Muscle of back (tissue), 3 donors: ENCODE measurements at regions not wholly inside any gene's neighbourhood (a gene's known extent, or its start where the extent isn't known, plus 50 kb on each side); places are given as distances from the start of the nearest gene placed in this dataset.
A peak's percentile ranks its signal among the peaks of the same experiment; 100 is the strongest.
"Not testable (repeated sequence)": the region's sequence is repeated elsewhere in the genome, so short reads cannot be mapped to it uniquely, and the experiment has no call there.

Experiments
- DNase-seq, 3 donors: peaks; one replicate each; pipeline versions ENCODE4 v3.0.0 to v3.0.0-alpha.2; 2013

DNA sequence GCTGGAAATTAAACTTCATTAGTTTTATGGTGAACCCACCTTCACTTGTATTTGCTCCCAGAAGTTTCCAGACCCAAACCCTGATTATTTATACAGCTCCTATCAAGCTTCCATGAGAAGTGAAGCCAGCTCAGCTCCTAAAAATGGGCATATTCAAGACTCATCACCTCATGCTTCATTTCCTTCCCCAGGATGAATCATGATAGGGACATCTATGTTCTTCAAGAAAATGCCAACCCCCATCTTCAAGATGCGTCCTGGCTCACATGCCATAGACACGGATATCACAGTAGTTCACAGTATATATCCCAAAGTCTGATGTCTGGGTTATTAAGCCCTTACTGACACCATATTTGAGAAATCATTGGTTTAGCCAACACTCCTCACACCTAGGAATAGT lies 217.6 kb downstream of the NPR3 start:
- DNase-seq = peak in 1 of 3 donors; percentile 46

- DNase-seq = not testable (repeated sequence)
These were observed 220.3 kb downstream of the NPR3 start for GRCh38 chr5:32931438-32931837.

DNA sequence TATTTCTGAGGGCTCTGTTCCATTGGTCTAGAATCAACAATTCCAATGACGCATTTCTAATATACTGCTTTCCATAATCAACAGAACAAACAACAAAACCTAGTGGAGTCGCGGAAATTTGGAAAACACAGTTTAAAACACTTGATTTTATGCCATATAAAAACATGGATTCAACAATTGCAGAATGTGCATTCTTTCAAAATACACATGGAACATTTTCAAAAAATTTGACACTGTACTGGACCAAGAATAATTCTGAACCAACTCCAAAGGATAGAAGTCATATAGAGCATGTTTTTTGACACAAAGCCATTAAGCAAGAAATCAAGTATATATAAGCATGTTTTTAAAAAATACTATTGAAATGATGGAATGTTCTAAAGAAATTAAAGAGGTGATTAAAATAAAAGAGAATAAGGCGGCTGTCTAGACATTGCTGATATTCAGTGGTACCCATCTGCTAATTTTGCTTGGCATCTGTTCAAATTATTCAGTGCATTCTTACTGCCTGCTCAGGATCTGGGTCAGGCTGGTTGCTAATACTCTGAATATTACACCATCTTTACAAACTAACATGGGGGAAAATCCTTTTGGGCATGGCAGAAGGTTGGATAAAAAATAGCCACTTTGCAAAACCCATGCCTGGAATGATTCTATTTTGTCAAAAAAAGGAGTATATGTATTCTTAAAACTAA lies 221.3 kb downstream of the NPR3 start:
- DNase-seq = peak in 2 of 3 donors; percentile 9 to 52

DNA sequence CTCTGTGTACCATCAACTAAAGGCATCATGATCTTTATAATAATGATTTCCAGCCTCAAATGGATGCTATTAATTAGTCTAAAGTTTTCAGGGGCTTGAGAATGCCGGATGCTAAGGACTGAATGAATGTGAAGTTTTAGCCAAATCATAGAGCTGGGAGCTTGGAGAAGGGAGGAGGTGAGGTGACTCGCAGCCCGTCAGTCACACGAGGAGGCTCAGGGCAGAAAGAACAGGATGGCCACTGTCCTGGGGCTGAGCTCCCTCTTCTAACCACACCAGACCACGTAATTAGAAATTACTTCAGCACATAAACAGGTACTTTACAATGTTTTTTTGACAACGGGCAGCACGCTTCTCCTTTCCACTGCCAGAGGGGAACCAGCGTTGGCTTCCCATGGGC lies 222.6 kb downstream of the NPR3 start:
- no peak for DNase-seq

DNA sequence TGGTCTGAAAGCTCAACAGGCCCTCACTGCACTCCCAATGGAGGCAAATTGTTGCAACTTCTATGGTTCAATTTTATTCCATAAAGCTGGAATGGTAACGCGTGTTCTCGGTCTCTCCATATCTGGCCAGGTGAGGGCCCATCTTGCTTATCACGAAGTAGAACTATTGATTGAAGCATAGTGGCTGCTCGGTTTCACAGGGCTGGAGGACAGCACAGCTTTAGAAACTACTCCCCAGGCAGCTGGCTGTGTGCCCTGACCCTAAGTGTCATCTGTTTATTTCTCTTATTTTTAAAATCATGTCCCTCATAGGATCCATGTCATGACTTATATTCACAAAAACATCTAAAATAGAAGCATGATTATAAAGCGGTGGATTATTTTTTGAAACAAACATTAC lies 223.4 kb downstream of the NPR3 start:
- DNase-seq = no peak

GRCh38 chr5:32935283-32935682 lies 224.2 kb downstream of the NPR3 start:
- no peak for DNase-seq

DNA sequence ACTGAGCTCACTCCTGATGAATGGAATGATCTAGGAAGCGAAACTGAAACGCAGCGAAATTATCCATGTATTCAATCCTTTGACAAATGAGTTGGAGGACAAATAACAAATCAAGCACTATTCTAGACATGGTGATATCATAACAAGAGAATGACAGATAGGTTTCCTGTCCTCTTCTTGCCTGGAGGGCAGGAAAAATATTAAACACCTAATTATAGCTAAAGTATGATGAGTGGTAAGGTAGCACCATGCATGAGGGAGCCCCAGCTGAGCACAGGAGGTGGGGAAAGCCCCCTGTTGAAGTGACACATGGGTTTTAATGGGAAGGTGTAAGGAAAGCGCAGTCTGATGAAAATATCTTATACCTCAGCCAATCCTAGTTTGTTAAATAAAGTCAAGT lies 225.2 kb downstream of the NPR3 start:
- DNase-seq = no peak

GRCh38 chr5:32942225-32942989 lies 231.3 kb downstream of the NPR3 start:
- DNase-seq = no peak

GRCh38 chr5:32949286-32949970 lies 238.3 kb downstream of the NPR3 start:
- no peak for DNase-seq

DNA sequence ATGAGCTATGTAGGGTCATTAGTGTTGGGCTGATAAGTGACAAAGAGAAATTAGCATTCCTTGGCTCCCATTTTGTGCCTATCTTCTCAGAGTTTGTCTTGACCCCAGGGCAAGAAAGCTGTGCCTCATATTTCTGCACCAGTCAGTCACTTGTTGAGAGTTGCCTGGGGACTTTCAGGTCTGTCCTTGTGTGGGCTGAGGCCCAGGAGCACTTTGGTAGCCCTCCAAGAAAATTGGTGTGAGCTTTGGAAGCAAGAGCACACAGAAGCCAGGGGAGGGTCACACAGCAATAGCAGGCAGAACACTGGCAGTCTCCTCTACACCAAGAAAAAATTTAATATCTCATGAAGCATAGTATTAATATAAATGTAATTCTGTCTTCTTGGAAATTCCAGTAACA lies 239.9 kb downstream of the NPR3 start:
- DNase-seq = no peak

DNA sequence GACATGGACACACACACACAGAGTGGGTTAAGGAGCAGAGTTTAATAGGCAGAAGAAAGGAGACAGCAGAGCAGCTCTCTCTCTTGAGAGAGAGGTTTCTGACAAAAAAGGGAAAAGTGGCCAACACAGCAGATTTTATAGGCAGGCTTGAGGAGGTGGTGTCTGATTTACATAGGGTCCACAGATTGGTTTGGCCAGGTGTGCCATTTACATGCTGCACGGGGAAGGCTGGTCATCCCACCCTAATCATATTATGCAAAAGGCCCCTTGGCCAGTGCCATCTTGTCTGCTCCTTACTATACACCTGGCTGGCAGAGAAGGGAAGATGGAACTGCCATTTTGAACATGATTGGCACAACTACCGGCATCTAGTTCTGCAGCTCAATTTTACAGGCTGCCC lies 240.8 kb downstream of the NPR3 start:
- no peak for DNase-seq

- not testable (repeated sequence) for DNase-seq
These were observed 241.3 kb downstream of the NPR3 start for GRCh38 chr5:32952421-32952820.

GRCh38 chr5:32953694-32954093 lies 242.6 kb downstream of the NPR3 start:
- DNase-seq = no peak

GRCh38 chr5:32955814-32956213 lies 244.7 kb downstream of the NPR3 start:
- DNase-seq = no peak

GRCh38 chr5:32960340-32961058 lies 249.4 kb downstream of the NPR3 start:
- no peak for DNase-seq

DNA sequence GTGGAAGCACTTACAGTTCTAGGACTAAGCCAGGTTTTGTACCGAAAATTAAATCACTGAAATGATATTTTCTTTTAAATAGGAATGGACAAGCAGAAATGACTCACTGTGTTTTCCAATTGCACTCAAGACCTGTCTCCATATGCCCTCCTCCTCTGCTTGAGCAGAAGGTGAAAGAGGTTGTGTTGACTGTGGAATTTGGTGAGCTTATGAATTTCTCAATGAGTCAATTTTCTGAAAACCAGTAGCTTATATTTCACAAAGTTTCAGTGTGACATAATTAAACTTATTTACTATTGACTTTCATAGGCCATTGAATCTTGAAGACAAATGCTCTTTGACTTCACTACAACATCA lies 249.9 kb downstream of the NPR3 start:
- no peak for DNase-seq

DNA sequence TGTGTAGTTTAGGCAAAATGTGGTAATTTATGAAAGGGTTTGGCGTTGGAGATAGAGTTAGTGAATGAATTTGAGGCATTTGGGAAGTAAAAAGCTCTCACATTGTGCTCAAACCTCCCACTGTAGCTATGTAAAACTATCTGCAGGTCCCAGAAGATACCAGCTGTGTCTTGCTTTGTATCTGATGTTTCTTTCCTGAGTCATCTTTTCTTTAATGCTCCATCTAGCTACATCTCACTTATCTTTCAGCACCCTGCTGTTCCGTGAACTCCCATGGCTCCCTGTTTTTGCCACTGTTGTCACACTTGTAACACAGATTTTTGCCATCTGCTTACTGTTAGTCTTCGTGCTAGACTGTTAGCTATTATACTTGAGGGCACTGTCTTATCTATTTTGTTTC lies 253.1 kb downstream of the NPR3 start:
- peak in 1 of 3 donors; percentile 15 for DNase-seq

DNA sequence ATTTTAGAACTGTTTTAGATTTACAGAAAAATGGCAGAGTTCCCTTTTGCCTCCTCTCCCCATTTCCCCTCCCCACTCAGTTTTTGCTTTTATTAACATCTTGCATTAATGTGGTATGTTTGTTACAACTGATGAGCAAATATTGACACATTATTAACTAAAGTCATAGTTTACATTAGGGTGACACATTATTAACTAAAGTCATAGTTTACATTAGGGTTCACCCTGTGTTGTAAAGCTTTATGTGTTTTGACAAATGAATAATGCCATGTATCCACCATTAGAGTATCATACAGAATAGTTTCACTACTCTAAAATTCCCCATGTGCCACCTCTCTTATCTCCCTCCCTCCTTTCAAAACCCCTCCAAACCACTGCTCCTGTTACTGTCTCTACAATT lies 262.5 kb downstream of the NPR3 start:
- DNase-seq = no peak

DNA sequence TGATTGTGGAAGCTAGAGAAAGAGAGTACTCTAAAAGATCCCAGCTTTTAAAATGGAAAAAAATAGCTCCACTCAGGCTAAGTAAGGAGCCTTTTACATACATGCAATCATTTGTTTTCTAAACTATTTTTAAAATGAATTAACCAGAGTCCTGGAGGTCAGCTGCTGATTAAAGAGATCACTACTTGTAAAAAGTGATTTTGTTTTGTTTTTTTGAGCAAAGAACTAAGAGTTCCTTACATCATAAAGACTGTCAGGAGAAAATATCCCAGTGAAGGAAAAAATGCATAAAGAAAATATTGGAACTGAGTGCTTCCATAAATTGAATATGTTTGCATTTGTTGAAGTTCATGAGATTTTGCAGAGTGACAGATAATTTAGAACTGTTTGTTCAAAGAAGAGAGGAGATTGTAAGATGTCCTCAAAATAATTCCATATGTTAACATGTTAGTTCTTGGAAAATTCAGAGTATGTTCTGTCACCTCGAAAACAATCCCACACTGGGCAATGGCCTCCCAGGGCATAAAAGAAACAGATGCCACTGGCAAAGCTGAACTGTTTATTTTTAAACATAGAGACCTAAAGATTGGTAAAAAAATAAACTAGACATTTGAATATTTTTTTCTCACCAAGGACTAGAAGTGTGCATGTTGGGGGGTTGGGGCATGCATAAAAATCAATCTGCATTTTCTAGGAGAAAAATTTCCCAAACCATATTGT lies 264.7 kb downstream of the NPR3 start:
- DNase-seq = no peak

GRCh38 chr5:32981061-32981460 lies 269.9 kb downstream of the NPR3 start:
- no peak for DNase-seq

DNA sequence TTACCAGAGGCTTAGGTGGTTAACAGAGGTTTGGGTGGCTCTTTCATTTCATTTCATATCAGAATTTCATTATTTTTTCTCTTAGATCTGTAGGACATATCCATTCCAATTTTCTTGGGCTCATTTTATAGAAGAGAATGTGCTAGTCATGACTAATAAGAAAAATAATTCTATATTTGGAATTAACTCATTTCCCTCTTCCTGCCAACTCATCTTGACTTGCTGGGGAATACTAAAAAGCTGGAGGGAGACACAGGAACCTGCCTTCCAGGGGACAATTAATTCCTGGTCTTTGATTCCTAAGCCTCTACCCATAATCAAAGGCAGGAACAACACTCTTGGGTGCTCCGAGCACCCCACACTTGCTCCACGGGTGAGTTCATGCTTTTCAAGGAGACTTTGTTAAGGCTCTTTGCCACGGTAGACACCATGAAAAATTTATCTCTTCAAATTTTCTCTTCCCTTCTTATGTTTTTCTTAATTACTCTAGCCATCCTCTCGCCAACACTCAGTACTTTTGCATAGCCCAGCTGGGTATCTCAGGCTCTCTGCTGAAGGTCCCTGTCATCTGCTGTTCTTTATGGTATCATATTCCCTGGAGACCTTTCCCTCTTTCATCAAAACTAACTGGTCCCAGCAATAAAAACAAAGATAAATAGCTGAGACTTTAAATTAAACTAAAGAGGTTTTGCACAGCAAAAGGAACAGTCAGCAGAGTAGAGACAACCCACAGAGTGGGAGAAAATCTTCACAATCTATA lies 273.9 kb downstream of the NPR3 start:
- DNase-seq = peak in 1 of 3 donors; percentile 20
